ENCODE measurements at regions not wholly inside any gene's neighbourhood (a gene's known extent, or its start where the extent isn't known, plus 50 kb on each side); places are given as distances from the start of the nearest gene placed in this dataset.

GRCh38 chr5:173538018-173538417 lies 78.4 kb downstream of the BOD1 start:
- TF ChIP-seq FOXM1 (IDR thresholded peaks at IDR 0.05; ENCODE audit: borderline replicate concordance, low read depth) (no peak), RAD21 (IDR thresholded peaks at IDR 0.05; ENCODE audit: low read depth) (no peak), USF1 (IDR thresholded peaks at IDR 0.05) (no peak), EP300 (IDR thresholded peaks at IDR 0.05; ENCODE audit: borderline replicate concordance) (no peak), CREB1 (IDR thresholded peaks at IDR 0.05; ENCODE audit: low read depth) (no peak)
